ENCODE measurements at regions not wholly inside any gene's neighbourhood (a gene's known extent, or its start where the extent isn't known, plus 50 kb on each side); places are given as distances from the start of the nearest gene placed in this dataset.

DNA sequence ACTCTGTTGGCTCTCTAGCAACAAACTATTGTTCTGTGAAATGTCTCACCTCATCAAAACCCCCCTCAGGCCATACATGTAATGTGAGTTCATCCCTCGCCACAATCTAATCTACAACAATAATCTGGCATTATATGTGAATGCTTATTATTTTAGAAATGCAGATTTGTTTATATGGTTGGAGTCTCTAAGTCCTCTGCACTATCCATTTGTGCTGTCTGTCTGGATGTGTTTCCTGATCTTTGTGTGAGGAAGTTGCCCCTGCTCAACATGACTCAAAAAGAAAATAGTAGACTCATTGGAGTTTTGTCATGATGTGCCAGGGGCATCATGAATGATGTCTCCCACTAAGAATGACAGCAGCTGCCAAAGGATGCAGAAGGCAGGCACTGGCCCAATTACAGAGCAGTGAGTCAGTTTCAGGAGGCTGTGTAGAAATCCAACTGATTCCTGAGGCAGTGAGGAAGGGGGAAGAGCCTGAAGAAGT is 161.6 kb upstream of the PDZRN3 start:
- TF ChIP-seq, protein P1, sequence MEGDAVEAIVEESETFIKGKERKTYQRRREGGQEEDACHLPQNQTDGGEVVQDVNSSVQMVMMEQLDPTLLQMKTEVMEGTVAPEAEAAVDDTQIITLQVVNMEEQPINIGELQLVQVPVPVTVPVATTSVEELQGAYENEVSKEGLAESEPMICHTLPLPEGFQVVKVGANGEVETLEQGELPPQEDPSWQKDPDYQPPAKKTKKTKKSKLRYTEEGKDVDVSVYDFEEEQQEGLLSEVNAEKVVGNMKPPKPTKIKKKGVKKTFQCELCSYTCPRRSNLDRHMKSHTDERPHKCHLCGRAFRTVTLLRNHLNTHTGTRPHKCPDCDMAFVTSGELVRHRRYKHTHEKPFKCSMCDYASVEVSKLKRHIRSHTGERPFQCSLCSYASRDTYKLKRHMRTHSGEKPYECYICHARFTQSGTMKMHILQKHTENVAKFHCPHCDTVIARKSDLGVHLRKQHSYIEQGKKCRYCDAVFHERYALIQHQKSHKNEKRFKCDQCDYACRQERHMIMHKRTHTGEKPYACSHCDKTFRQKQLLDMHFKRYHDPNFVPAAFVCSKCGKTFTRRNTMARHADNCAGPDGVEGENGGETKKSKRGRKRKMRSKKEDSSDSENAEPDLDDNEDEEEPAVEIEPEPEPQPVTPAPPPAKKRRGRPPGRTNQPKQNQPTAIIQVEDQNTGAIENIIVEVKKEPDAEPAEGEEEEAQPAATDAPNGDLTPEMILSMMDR (IDR thresholded peaks at IDR 0.05; ENCODE audit: low read depth, low read length), result no peak
- DNase-seq (ENCODE audit: extremely low read depth, low read depth), result peak; percentile 64

DNA sequence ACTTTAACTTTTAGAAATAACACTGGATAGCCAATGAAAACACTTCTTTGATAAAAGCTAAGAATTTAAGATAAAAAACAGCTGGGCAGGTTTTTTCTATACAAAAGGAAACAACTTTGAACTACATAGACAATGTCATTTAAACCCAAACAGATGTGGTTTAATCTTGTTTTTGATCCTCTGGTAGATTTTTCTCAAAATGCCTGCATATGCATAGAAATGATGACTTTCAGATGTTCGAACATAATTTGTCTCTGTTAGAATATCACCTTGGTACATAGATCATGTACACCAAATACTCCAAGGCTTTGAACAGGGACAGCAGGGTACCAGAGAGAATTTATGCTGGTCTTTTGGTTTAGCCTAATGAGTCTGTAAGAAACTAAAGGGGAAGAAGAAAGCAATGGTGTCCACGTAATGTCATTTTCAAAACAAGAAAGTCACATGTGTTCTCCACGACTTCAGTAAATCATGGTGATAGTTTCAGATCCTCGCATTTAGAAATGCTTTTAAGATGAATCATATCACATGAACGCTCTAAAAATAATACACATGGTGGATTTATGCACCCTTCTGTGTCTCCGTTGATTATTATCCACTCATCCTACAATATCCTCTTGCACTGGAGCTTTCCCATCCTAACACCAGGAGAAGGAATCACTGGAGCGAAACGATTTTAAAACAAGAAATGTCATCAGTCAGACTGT is 160.1 kb upstream of the PDZRN3 start:
- TF ChIP-seq, protein P1 (IDR thresholded peaks at IDR 0.05; ENCODE audit: low read depth, low read length), result no peak
- no peak for DNase-seq (ENCODE audit: extremely low read depth, low read depth)

DNA sequence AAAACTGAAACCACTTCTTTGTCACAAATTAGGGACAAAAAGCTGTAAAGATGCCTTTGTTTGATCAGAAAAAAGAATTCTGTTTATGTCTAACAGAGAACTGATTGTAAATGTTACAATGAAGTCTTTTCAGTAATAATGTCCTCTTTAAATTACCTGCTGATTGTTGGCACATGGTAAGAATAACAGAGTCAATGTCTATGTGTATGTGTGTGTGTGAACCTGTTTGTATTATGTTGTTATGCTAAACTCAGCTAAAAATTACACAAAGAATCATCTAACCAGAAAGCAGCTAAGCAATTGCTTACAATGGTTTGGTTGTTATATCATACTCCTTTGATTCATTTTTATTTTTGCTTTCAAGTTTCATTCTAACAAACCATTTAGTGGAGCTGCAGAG is 159.1 kb upstream of the PDZRN3 start:
- TF ChIP-seq, protein P1 (IDR thresholded peaks at IDR 0.05; ENCODE audit: low read depth, low read length), result no peak
- no peak for DNase-seq (ENCODE audit: extremely low read depth, low read depth)

DNA sequence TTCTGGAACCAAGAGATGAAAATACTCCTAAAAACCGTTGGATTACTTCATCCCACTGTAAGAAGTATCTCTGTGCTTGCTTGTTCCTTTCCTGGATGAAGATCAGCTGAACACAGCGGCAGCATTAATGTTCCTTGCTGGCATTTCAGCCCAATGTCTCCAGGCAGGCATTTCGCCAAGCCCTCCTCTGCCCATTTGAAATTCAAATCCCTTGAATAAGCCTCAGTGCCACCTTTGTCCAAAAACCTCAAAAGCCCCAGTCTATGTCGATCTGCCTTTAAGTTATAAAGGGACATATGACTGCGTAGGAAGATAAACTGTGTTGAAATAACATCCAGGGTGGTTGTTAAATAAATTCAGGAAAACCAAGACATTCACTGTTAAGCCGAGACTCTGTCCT is 156.8 kb upstream of the PDZRN3 start:
- DNase-seq (ENCODE audit: extremely low read depth, low read depth), result no peak
- TF ChIP-seq, protein P1 (IDR thresholded peaks at IDR 0.05; ENCODE audit: low read depth, low read length), result no peak

DNA sequence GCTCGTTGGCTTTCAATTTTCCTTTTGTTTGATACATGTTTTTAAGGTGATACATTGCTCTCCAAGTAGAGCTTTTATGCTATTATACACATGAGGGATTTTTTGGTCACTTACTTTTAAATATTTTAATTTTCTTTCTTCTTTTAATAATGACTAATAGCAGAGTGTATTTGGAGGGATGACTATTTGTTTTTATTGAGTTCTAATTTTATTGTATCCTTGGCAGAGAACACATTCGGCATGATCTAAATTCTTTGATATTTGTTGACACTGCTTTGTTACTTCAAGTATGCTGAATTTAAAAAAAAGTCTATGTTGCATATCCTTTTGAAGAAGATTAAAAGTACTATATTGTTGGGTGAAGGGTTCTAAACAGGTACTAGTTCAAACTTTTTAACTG is 149.9 kb upstream of the PDZRN3 start:
- DNase-seq (ENCODE audit: extremely low read depth, low read depth), result no peak
- TF ChIP-seq, protein P1 (IDR thresholded peaks at IDR 0.05; ENCODE audit: low read depth, low read length), result no peak

DNA sequence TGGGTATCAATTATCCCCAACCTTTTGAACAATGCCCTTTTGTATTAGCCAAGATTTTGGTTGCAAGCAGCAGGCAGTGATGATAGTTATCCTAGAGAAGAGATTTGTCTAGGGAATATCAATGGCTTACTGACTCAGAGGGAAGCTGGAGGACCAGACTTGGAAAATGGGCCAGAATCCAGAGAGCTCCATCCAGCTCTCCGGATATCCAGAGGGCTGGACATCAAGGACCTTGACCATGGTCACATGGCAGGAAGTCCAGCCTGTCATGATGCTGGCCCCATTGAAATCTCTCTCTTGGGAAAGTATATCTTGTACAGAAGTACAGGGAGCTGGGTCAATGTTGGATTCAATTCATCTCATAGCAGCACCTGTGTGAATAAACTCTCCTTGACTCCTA is 148.5 kb upstream of the PDZRN3 start:
- no peak for DNase-seq (ENCODE audit: extremely low read depth, low read depth)
- TF ChIP-seq, protein P1 (IDR thresholded peaks at IDR 0.05; ENCODE audit: low read depth, low read length), result no peak

DNA sequence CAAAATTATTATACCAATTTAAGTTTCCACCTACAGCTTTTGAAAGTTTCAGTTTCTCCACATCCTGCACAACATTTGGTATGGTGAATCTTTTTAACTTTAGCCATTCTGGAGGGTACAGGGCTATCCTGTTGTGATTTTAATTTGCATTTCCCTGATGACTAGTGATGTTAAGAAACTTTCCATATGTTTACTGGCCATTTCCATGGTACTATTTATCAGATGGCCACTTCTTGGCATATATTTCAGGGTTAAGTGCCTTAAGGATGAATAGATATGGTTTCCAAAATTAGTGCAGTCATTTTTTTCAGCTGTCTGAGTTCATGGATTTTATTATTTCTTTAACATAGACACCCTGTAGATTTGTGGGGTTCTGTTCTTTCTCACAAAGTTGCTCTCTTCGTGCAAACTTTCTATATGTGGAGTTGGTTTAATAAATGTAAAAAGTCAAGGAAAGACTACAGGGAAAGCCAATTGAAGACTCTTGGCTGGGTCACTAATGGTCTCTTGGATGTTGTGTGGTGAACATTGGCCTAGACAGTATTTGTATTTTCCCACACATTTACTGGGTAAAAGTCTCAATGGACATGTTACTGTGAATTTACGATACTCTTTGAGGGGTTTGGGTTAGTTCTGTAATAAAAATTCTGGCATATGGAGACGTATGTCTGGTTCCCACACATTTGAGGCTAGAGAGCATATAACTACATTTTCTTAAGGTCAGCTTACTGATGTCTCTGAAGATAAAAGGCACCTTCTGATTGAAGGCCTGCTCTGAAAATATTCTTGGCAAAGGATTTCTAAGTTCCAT is 147.5 kb upstream of the PDZRN3 start:
- TF ChIP-seq, protein P1 (IDR thresholded peaks at IDR 0.05; ENCODE audit: low read depth, low read length), result no peak
- DNase-seq (ENCODE audit: extremely low read depth, low read depth), result no peak
